PC-9 (cell line): ENCODE measurements at regions not wholly inside any gene's neighbourhood (a gene's known extent, or its start where the extent isn't known, plus 50 kb on each side); places are given as distances from the start of the nearest gene placed in this dataset.

Experiments
- BruUV-seq: library from RNA; stranded (reverse); fragments of 400-500 nt; replicated peaks from 2 replicates; lab custom pipeline; 2021; lab: Mats Ljungman, UMichigan
- CTCF ChIA-PET: fragments of 300-600 bp; sonication (Branson Sonifier 250); formaldehyde crosslinking; loops from one replicate; lab custom pipeline; 2022; ENCODE audit warnings: antibody characterized with exemption; lab: Charles Lee
- POLR2A ChIA-PET: fragments of 300-600 bp; sonication (Branson Sonifier 250); formaldehyde crosslinking; loops from one replicate; lab custom pipeline; 2022; ENCODE audit warnings: antibody characterized with exemption; ENCODE audit not compliant: unreplicated experiment; lab: Charles Lee
- DNase-seq, 2 experiments: peaks; one replicate each; pipeline versions ENCODE4 v3.0.0 to v3.0.0-alpha.2; 2015 to 2022; ENCODE audit warnings: mixed read lengths in 1 of 2
- H2AFZ ChIP-seq: fragments of 200-600 bp; sonication (generic); 2 replicates; pipeline ENCODE4 v1.8.1; 2017; ENCODE audit warnings: antibody characterized with exemption
- H3F3A ChIP-seq: fragments of 200-600 bp; sonication (generic); 2 replicates; pipeline ENCODE4 v1.8.1; 2017; ENCODE audit warnings: antibody characterized with exemption, mild to moderate bottlenecking, low read depth; ENCODE audit not compliant: insufficient read depth
- H3K27ac ChIP-seq: fragments of 200-600 bp; sonication (generic); 2 replicates; pipeline ENCODE4 v1.6.1; 2016; ENCODE audit warnings: mixed run types
- H3K27me3 ChIP-seq: fragments of 200-600 bp; sonication (generic); 2 replicates; pipeline ENCODE4 v1.6.1; 2016; ENCODE audit warnings: low read depth, mixed run types; ENCODE audit not compliant: insufficient read depth
- H3K36me3 ChIP-seq: fragments of 200-600 bp; sonication (generic); 2 replicates; pipeline ENCODE4 v1.6.1; 2016; ENCODE audit warnings: low read depth, mixed run types
- H3K4me1 ChIP-seq: fragments of 200-600 bp; sonication (generic); replicated peaks from 2 replicates; pipeline ENCODE4 v1.6.1; 2016; ENCODE audit warnings: mixed run types; ENCODE audit not compliant: insufficient read depth
- H3K4me2 ChIP-seq: fragments of 200-600 bp; sonication (generic); 2 replicates; pipeline ENCODE4 v1.6.1; 2017; ENCODE audit warnings: mixed run types
- H3K4me3 ChIP-seq: fragments of 200-600 bp; sonication (generic); 2 replicates; pipeline ENCODE4 v1.6.1; 2016; ENCODE audit warnings: mixed run types
- H3K79me2 ChIP-seq: fragments of 200-600 bp; sonication (generic); 2 replicates; pipeline ENCODE4 v1.6.1; 2017; ENCODE audit warnings: low read depth, mixed run types
- H3K9me2 ChIP-seq: fragments of 200-600 bp; sonication (generic); 2 replicates; pipeline ENCODE4 v1.8.1; 2017; ENCODE audit warnings: mild to moderate bottlenecking; ENCODE audit not compliant: insufficient read depth
- H3K9me3 ChIP-seq: fragments of 200-600 bp; sonication (generic); 2 replicates; pipeline ENCODE4 v1.8.1; 2016; ENCODE audit warnings: low read depth; ENCODE audit not compliant: insufficient read depth
- H4K20me1 ChIP-seq: fragments of 200-600 bp; sonication (generic); 2 replicates; pipeline ENCODE4 v1.8.1; 2017; ENCODE audit not compliant: insufficient read depth
- EZH2 ChIP-seq: fragments of 200-600 bp; sonication (generic); IDR thresholded peaks from 2 replicates; pipeline ENCODE4 v1.8.0; 2017; ENCODE audit warnings: antibody characterized with exemption, low read depth
- intact Hi-C: fragments of 100-400 bp; cut with micrococcal nuclease; formaldehyde crosslinking; loops from one replicate; pipeline ENCODE4 v1.10.0; 2022; ENCODE audit not compliant: unreplicated experiment
- TF ChIP-seq, protein P1 (sequence below): fragments of 200-600 bp; sonication (generic); conservative IDR thresholded peaks from 2 replicates; pipeline ENCODE4 v1.6.1; 2017; ENCODE audit warnings: mixed run types, antibody characterized with exemption, mild to moderate bottlenecking, moderate library complexity

DNA sequence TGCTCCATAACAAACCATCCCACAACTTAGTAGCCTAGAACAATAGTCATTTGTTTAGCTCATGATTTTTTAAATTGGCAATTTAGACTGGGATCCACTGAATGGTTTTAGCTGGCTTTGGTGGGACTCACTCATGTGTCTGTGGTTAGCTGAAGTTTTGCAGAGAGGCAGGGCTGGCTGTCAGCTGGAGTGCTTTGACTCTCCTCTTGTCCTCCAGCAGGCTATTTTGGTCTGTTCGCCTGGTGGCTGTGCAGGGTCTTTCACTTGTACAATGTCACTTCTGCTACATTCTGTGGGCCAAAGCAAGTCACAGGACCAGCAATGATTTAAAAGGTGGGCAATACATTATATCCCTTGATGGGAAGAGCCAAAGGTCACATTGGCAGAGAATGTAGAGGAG, 1146.5 kb downstream of the ROBO2 start:
- intact Hi-C loops, result no loop called here
- Histone ChIP-seq H2AFZ (no peak overlapping the region), H3K4me1 (no peaks in the 10 kb centered on the region), H3K36me3 (no peaks in the 10 kb centered on the region), H3K9me3 (no peaks in the 10 kb centered on the region; the same call in 1 of the 2 replicates), H3K9me2 (no peaks in the 10 kb centered on the region), H3K79me2 (no peaks in the 10 kb centered on the region), H4K20me1 (no peaks in the 10 kb centered on the region), H3K4me3 (no peak overlapping the region), H3K27me3 (no peaks in the 10 kb centered on the region), H3F3A (no peaks in the 10 kb centered on the region), H3K27ac (no peak overlapping the region), H3K4me2 (no peak overlapping the region)
- ChIA-PET CTCF (no interaction called here), POLR2A (no interaction called here)
- TF ChIP-seq, protein P1, sequence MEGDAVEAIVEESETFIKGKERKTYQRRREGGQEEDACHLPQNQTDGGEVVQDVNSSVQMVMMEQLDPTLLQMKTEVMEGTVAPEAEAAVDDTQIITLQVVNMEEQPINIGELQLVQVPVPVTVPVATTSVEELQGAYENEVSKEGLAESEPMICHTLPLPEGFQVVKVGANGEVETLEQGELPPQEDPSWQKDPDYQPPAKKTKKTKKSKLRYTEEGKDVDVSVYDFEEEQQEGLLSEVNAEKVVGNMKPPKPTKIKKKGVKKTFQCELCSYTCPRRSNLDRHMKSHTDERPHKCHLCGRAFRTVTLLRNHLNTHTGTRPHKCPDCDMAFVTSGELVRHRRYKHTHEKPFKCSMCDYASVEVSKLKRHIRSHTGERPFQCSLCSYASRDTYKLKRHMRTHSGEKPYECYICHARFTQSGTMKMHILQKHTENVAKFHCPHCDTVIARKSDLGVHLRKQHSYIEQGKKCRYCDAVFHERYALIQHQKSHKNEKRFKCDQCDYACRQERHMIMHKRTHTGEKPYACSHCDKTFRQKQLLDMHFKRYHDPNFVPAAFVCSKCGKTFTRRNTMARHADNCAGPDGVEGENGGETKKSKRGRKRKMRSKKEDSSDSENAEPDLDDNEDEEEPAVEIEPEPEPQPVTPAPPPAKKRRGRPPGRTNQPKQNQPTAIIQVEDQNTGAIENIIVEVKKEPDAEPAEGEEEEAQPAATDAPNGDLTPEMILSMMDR, result no peak
- TF ChIP-seq EZH2, result no peak
- BruUV-seq, result no TSS peak
- no peak for DNase-seq

- Histone ChIP-seq H3K27me3 (no peaks in the 10 kb centered on the region), H3K4me2 (no peak overlapping the region), H2AFZ (no peak overlapping the region), H3K9me3 (no peaks in the 10 kb centered on the region), H3K27ac (no peak overlapping the region), H3F3A (no peaks in the 10 kb centered on the region), H3K36me3 (no peaks in the 10 kb centered on the region), H3K79me2 (no peaks in the 10 kb centered on the region), H4K20me1 (no peaks in the 10 kb centered on the region), H3K4me1 (no peaks in the 10 kb centered on the region), H3K4me3 (no peak overlapping the region), H3K9me2 (no peaks in the 10 kb centered on the region)
- CTCF ChIA-PET, result no interaction called here
- DNase-seq, result no peak
- BruUV-seq, result no TSS peak
- intact Hi-C loops, result no loop called here
- POLR2A ChIA-PET, result no interaction called here
- TF ChIP-seq EZH2, result no peak
- TF ChIP-seq, protein P1, result no peak
These were observed 1161.2 kb downstream of the ROBO2 start for GRCh38 chr3:78201091-78201490.

GRCh38 chr3:78204977-78205376, 1165.1 kb downstream of the ROBO2 start:
- H3K27me3 ChIP-seq, result no peaks in the 10 kb centered on the region
- no peaks in the 10 kb centered on the region for H3K9me3 ChIP-seq
- no peaks in the 10 kb centered on the region for H4K20me1 ChIP-seq
- H3K4me1 ChIP-seq, result no peaks in the 10 kb centered on the region
- no peak overlapping the region for H3K4me2 ChIP-seq
- H3K9me2 ChIP-seq, result no peaks in the 10 kb centered on the region
- intact Hi-C loops, result no loop called here
- no peak overlapping the region for H3K27ac ChIP-seq
- no peaks in the 10 kb centered on the region for H3K79me2 ChIP-seq
- POLR2A ChIA-PET, result no interaction called here
- CTCF ChIA-PET, result no interaction called here
- no peak overlapping the region for H2AFZ ChIP-seq
- no peak for TF ChIP-seq EZH2
- TF ChIP-seq, protein P1, result no peak
- BruUV-seq, result no TSS peak
- no peak overlapping the region for H3K4me3 ChIP-seq
- DNase-seq, result no peak
- H3F3A ChIP-seq, result no peaks in the 10 kb centered on the region
- H3K36me3 ChIP-seq, result no peaks in the 10 kb centered on the region
